ENCODE measurements at regions not wholly inside any gene's neighbourhood (a gene's known extent, or its start where the extent isn't known, plus 50 kb on each side); places are given as distances from the start of the nearest gene placed in this dataset.
A peak's percentile ranks its signal among the peaks of the same experiment; 100 is the strongest.
"Not testable (repeated sequence)": the region's sequence is repeated elsewhere in the genome, so short reads cannot be mapped to it uniquely, and the experiment has no call there.

GRCh38 chr15:39417366-39418134 is 163.3 kb upstream of the THBS1 start:
- Histone ChIP-seq H3K9ac (ENCODE audit: insufficient read length, low read depth) (no peak overlapping the region), H3K36me3 (ENCODE audit: insufficient read depth, insufficient read length, low read length) (peaks cover 2% of the 10 kb centered on the region), H3K4me3 (ENCODE audit: insufficient read length, low read depth) (no peak overlapping the region), H3K4me1 (ENCODE audit: insufficient read depth, insufficient read length) (no peaks in the 10 kb centered on the region), H3K9me3 (ENCODE audit: insufficient read depth, low read length) (peaks cover 39% of the 10 kb centered on the region), H3K27me3 (ENCODE audit: insufficient read depth, insufficient read length) (no peaks in the 10 kb centered on the region)
- TF ChIP-seq ZNF274 (IDR thresholded peaks at IDR 0.05; ENCODE audit: low read depth, low read length) (no peak), SUZ12 (IDR thresholded peaks at IDR 0.05; ENCODE audit: extremely low read depth, insufficient read depth, insufficient read length) (no peak)
- no peak for DNase-seq (ENCODE audit: low read depth, low spot score)

GRCh38 chr15:39419651-39420050 is 161.2 kb upstream of the THBS1 start:
- Histone ChIP-seq H3K9me3 (ENCODE audit: insufficient read depth, low read length) (peaks cover 39% of the 10 kb centered on the region), H3K36me3 (ENCODE audit: insufficient read depth, insufficient read length, low read length) (peaks cover 2% of the 10 kb centered on the region), H3K27me3 (ENCODE audit: insufficient read depth, insufficient read length) (no peaks in the 10 kb centered on the region), H3K9ac (ENCODE audit: insufficient read length, low read depth) (no peak overlapping the region), H3K4me1 (ENCODE audit: insufficient read depth, insufficient read length) (no peaks in the 10 kb centered on the region), H3K4me3 (ENCODE audit: insufficient read length, low read depth) (peak overlapping the region; percentile 36)
- no peak for DNase-seq (ENCODE audit: low read depth, low spot score)
- TF ChIP-seq YY1 (IDR thresholded peaks at IDR 0.05; ENCODE audit: insufficient read depth, insufficient read length) = no peak
- no peak for TF ChIP-seq SUZ12 (IDR thresholded peaks at IDR 0.05; ENCODE audit: extremely low read depth, insufficient read depth, insufficient read length)
- TF ChIP-seq ZNF274 (IDR thresholded peaks at IDR 0.05; ENCODE audit: low read depth, low read length) = no peak

- Histone ChIP-seq H3K9ac (ENCODE audit: insufficient read length, low read depth) (peak overlapping the region; percentile 42), H3K9me3 (ENCODE audit: insufficient read depth, low read length) (peaks cover 39% of the 10 kb centered on the region), H3K4me3 (ENCODE audit: insufficient read length, low read depth) (peak overlapping the region; percentile 36)
- DNase-seq (ENCODE audit: low read depth, low spot score); H3K4me1 ChIP-seq (ENCODE audit: insufficient read depth, insufficient read length); H3K27me3 ChIP-seq (ENCODE audit: insufficient read depth, insufficient read length); H3K36me3 ChIP-seq (ENCODE audit: insufficient read depth, insufficient read length, low read length): not testable (repeated sequence)
Measured at GRCh38 chr15:39420123-39420852, 160.6 kb upstream of the THBS1 start.

- Histone ChIP-seq H3K4me3 (ENCODE audit: insufficient read length, low read depth) (peak overlapping the region; percentile 36), H3K9me3 (ENCODE audit: insufficient read depth, low read length) (peaks cover 39% of the 10 kb centered on the region)
- H3K36me3 ChIP-seq (ENCODE audit: insufficient read depth, insufficient read length, low read length); H3K27me3 ChIP-seq (ENCODE audit: insufficient read depth, insufficient read length); DNase-seq (ENCODE audit: low read depth, low spot score); H3K4me1 ChIP-seq (ENCODE audit: insufficient read depth, insufficient read length); H3K9ac ChIP-seq (ENCODE audit: insufficient read length, low read depth): not testable (repeated sequence)
Measured at GRCh38 chr15:39420853-39421192, 160.1 kb upstream of the THBS1 start.

- Histone ChIP-seq H3K4me3 (ENCODE audit: insufficient read length, low read depth) (no peak overlapping the region), H3K4me1 (ENCODE audit: insufficient read depth, insufficient read length) (no peaks in the 10 kb centered on the region), H3K27me3 (ENCODE audit: insufficient read depth, insufficient read length) (no peaks in the 10 kb centered on the region), H3K36me3 (ENCODE audit: insufficient read depth, insufficient read length, low read length) (no peaks in the 10 kb centered on the region), H3K9ac (ENCODE audit: insufficient read length, low read depth) (no peak overlapping the region), H3K9me3 (ENCODE audit: insufficient read depth, low read length) (no peaks in the 10 kb centered on the region)
- TF ChIP-seq ZNF274 (IDR thresholded peaks at IDR 0.05; ENCODE audit: low read depth, low read length) (no peak), YY1 (IDR thresholded peaks at IDR 0.05; ENCODE audit: insufficient read depth, insufficient read length) (no peak), SUZ12 (IDR thresholded peaks at IDR 0.05; ENCODE audit: extremely low read depth, insufficient read depth, insufficient read length) (no peak)
- DNase-seq (ENCODE audit: low read depth, low spot score) = no peak
Measured at GRCh38 chr15:39426552-39427532, 154.0 kb upstream of the THBS1 start.

- no peak for DNase-seq (ENCODE audit: low read depth, low spot score)
Measured at GRCh38 chr15:39427705-39428104, 153.2 kb upstream of the THBS1 start.

GRCh38 chr15:39429898-39430357 is 151.0 kb upstream of the THBS1 start:
- Histone ChIP-seq H3K4me1 (ENCODE audit: insufficient read depth, insufficient read length) (no peaks in the 10 kb centered on the region), H3K27me3 (ENCODE audit: insufficient read depth, insufficient read length) (no peaks in the 10 kb centered on the region), H3K9ac (ENCODE audit: insufficient read length, low read depth) (no peak overlapping the region), H3K36me3 (ENCODE audit: insufficient read depth, insufficient read length, low read length) (no peaks in the 10 kb centered on the region), H3K9me3 (ENCODE audit: insufficient read depth, low read length) (no peaks in the 10 kb centered on the region), H3K4me3 (ENCODE audit: insufficient read length, low read depth) (no peak overlapping the region)
- TF ChIP-seq SUZ12 (IDR thresholded peaks at IDR 0.05; ENCODE audit: extremely low read depth, insufficient read depth, insufficient read length) (no peak), ZNF274 (IDR thresholded peaks at IDR 0.05; ENCODE audit: low read depth, low read length) (no peak), YY1 (IDR thresholded peaks at IDR 0.05; ENCODE audit: insufficient read depth, insufficient read length) (no peak)
- no peak for DNase-seq (ENCODE audit: low read depth, low spot score)

More at GRCh38 chr15:39427705-39428104, 153.2 kb upstream of the THBS1 start:
- Histone ChIP-seq H3K9ac (ENCODE audit: insufficient read length, low read depth) (no peak overlapping the region), H3K4me3 (ENCODE audit: insufficient read length, low read depth) (no peak overlapping the region), H3K36me3 (ENCODE audit: insufficient read depth, insufficient read length, low read length) (no peaks in the 10 kb centered on the region), H3K27me3 (ENCODE audit: insufficient read depth, insufficient read length) (no peaks in the 10 kb centered on the region), H3K4me1 (ENCODE audit: insufficient read depth, insufficient read length) (no peaks in the 10 kb centered on the region), H3K9me3 (ENCODE audit: insufficient read depth, low read length) (no peaks in the 10 kb centered on the region)
- TF ChIP-seq YY1 (IDR thresholded peaks at IDR 0.05; ENCODE audit: insufficient read depth, insufficient read length) = no peak
- TF ChIP-seq ZNF274 (IDR thresholded peaks at IDR 0.05; ENCODE audit: low read depth, low read length) = no peak
- TF ChIP-seq SUZ12 (IDR thresholded peaks at IDR 0.05; ENCODE audit: extremely low read depth, insufficient read depth, insufficient read length) = no peak
